ENCODE measurements at regions not wholly inside any gene's neighbourhood (a gene's known extent, or its start where the extent isn't known, plus 50 kb on each side); places are given as distances from the start of the nearest gene placed in this dataset.
A peak's percentile ranks its signal among the peaks of the same experiment; 100 is the strongest.

DNA sequence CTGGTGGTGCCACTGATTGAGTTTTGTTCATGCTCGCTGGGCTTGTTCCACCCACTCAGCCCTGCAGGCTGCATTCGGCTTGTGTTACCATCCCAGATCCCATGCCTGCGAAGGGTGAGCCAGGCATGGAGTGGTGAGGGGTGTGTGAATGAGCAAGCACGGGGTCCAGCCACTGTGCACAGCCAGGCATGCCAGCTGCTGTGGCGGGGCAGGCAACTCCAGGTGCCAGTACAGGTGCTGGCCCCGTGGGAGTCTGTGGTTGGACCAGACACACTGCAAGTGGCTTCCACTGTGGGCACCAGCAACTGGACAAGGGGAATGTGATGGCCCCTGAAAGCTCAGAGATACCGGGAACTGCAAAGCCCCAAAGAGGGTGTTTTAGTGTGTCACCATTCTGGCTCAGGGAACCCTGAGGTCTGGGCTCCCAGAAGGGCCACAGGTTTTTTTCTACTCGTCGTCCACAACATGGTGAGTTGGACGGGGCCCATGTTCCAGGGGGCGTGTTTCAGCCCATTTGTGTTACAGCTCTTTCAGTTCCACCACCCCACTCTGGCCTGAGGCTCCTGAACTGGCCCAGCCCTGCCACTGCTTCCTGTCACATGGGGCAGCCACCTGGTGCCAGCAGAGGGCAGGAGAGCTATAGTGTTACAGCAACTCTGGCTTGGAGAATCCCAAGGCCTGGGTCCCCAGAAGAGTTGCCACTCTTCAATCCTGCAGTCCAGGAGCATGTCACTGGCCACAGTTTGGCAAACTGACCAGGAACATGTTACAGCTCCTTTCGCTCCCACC, 217.0 kb upstream of the OBI1 start (continued):
- TF ChIP-seq, protein P1, sequence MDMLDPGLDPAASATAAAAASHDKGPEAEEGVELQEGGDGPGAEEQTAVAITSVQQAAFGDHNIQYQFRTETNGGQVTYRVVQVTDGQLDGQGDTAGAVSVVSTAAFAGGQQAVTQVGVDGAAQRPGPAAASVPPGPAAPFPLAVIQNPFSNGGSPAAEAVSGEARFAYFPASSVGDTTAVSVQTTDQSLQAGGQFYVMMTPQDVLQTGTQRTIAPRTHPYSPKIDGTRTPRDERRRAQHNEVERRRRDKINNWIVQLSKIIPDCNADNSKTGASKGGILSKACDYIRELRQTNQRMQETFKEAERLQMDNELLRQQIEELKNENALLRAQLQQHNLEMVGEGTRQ (IDR thresholded peaks at IDR 0.05; ENCODE audit: low read length) = peak; percentile 47; the same call in 1 of the 2 replicates
- TF ChIP-seq, protein P2, sequence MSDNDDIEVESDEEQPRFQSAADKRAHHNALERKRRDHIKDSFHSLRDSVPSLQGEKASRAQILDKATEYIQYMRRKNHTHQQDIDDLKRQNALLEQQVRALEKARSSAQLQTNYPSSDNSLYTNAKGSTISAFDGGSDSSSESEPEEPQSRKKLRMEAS (IDR thresholded peaks at IDR 0.05) = 0 out of 2 replicates have a peak, but pooled peaks have one; percentile 40
- no peak for TF ChIP-seq YY1 (IDR thresholded peaks at IDR 0.05; ENCODE audit: low read depth, low read length)
- TF ChIP-seq POLR2A (IDR thresholded peaks at IDR 0.05; ENCODE audit: control extremely low read depth in 1 of 2, low read depth in 2 of 2, low read length in 2 of 2) = no peak

All from H1 (cell line).